GM06990 (cell line): ENCODE measurements at regions not wholly inside any gene's neighbourhood (a gene's known extent, or its start where the extent isn't known, plus 50 kb on each side); places are given as distances from the start of the nearest gene placed in this dataset.

ENCODE experiments used
- DNase-seq: peaks from one replicate; pipeline ENCODE4 v3.0.0-alpha.2; 2011; ENCODE audit not compliant: insufficient read length; ENCODE audit errors: extremely low read depth
- H3K27me3 ChIP-seq: replicated peaks from 2 replicates; pipeline ENCODE4 v1.6.0; 2011; ENCODE audit warnings: low read length; ENCODE audit not compliant: control insufficient read depth, insufficient read depth
- H3K36me3 ChIP-seq: 2 replicates; pipeline ENCODE4 v1.5.1; 2011; ENCODE audit warnings: low read length; ENCODE audit not compliant: control insufficient read depth, insufficient read depth
- H3K4me3 ChIP-seq: replicated peaks from 2 replicates; pipeline ENCODE4 v1.5.1; 2011; ENCODE audit warnings: low read depth, mild to moderate bottlenecking, control low read depth, low read length
- CTCF ChIP-seq: IDR thresholded peaks from 2 replicates; pipeline ENCODE4 v1.5.1; 2011; ENCODE audit warnings: low read length, control low read depth, mild to moderate bottlenecking, inconsistent platforms; ENCODE audit not compliant: insufficient read depth, poor library complexity, severe bottlenecking

- no peaks in the 10 kb centered on the region for H3K27me3 ChIP-seq
- H3K4me3 ChIP-seq = no peak overlapping the region
- no peak for TF ChIP-seq CTCF
- DNase-seq = no peak
- no peaks in the 10 kb centered on the region for H3K36me3 ChIP-seq
Observed at GRCh38 chr4:151922811-151923210, 162.0 kb upstream of the GATB start.

GRCh38 chr4:151922306-151922705 is 161.5 kb upstream of the GATB start:
- Histone ChIP-seq H3K36me3 (no peaks in the 10 kb centered on the region), H3K27me3 (no peaks in the 10 kb centered on the region), H3K4me3 (no peak overlapping the region)
- no peak for DNase-seq
- no peak for TF ChIP-seq CTCF

GRCh38 chr4:151921811-151922210 is 161.0 kb upstream of the GATB start:
- Histone ChIP-seq H3K27me3 (no peaks in the 10 kb centered on the region), H3K36me3 (no peaks in the 10 kb centered on the region), H3K4me3 (no peak overlapping the region)
- no peak for TF ChIP-seq CTCF
- DNase-seq = no peak

- no peak for DNase-seq
- Histone ChIP-seq H3K4me3 (no peak overlapping the region), H3K27me3 (no peaks in the 10 kb centered on the region), H3K36me3 (no peaks in the 10 kb centered on the region)
- TF ChIP-seq CTCF = no peak
Observed at GRCh38 chr4:151921386-151921785, 160.6 kb upstream of the GATB start.

GRCh38 chr4:151917145-151917734 is 156.4 kb upstream of the GATB start:
- Histone ChIP-seq H3K4me3 (no peak overlapping the region), H3K27me3 (no peaks in the 10 kb centered on the region), H3K36me3 (no peaks in the 10 kb centered on the region)
- DNase-seq = no peak
- no peak for TF ChIP-seq CTCF

GRCh38 chr4:151912632-151913031 is 151.8 kb upstream of the GATB start:
- TF ChIP-seq CTCF = no peak
- DNase-seq = no peak
- Histone ChIP-seq H3K36me3 (no peaks in the 10 kb centered on the region), H3K27me3 (no peaks in the 10 kb centered on the region), H3K4me3 (no peak overlapping the region)
